ENCODE measurements at regions not wholly inside any gene's neighbourhood (a gene's known extent, or its start where the extent isn't known, plus 50 kb on each side); places are given as distances from the start of the nearest gene placed in this dataset.

GRCh38 chr9:96100385-96101300, 201.3 kb downstream of the HSD17B3 start:
- TF ChIP-seq CTCF (IDR thresholded peaks at IDR 0.05; ENCODE audit: borderline replicate concordance, extremely low read depth, low read length, poor library complexity, severe bottlenecking) (no peak), EZH2 (IDR thresholded peaks at IDR 0.05; ENCODE audit: borderline replicate concordance, low read depth, low read length, severe bottlenecking) (no peak)

Data from DND-41 (cell line).